HCT116 (cell line): ENCODE measurements at regions not wholly inside any gene's neighbourhood (a gene's known extent, or its start where the extent isn't known, plus 50 kb on each side); places are given as distances from the start of the nearest gene placed in this dataset.

Experiments
- CEBPB ChIP-seq: IDR thresholded peaks from 2 replicates; pipeline ENCODE4 v1.6.1; 2012; ENCODE audit warnings: low read depth
- CTCF ChIP-seq, 3 experiments: fragments of 200-600 bp in 1 of 3; sonication (generic) in 1 of 3; IDR thresholded peaks in 2 of 3; conservative IDR thresholded peaks in 1 of 3; 2 replicates each; pipeline ENCODE4 v1.5.1; 2012 to 2017; ENCODE audit warnings: low read depth in 2 of 3, low read length in 2 of 3, antibody characterized with exemption in 1 of 3, borderline replicate concordance in 1 of 3, control low read depth in 1 of 3, mild to moderate bottlenecking in 1 of 3, mixed read lengths in 1 of 3, mixed run types in 1 of 3, moderate library complexity in 1 of 3; ENCODE audit not compliant: insufficient read depth in 1 of 3
- EZH2 ChIP-seq: fragments of 200-600 bp; sonication (generic); IDR thresholded peaks from 2 replicates; pipeline ENCODE4 v1.6.1; 2017; ENCODE audit warnings: antibody characterized with exemption, mixed run types
- EZH2phosphoT487 ChIP-seq: fragments of 200-600 bp; IDR thresholded peaks from 2 replicates; pipeline ENCODE4 v1.6.1; 2018; ENCODE audit warnings: antibody characterized with exemption, borderline replicate concordance
- POLR2A ChIP-seq: IDR thresholded peaks from 2 replicates; pipeline ENCODE4 v1.7.0; 2011; ENCODE audit warnings: borderline replicate concordance; ENCODE audit not compliant: insufficient read depth, insufficient read length; ENCODE audit errors: extremely low read depth
- POLR2AphosphoS5 ChIP-seq: IDR thresholded peaks from 2 replicates; pipeline ENCODE4 v1.6.1; 2011; ENCODE audit warnings: mild to moderate bottlenecking, low read depth, low read length, moderate library complexity
- REST ChIP-seq: IDR thresholded peaks from 2 replicates; pipeline ENCODE4 v1.6.1; 2012; ENCODE audit warnings: low read depth
- SIN3A ChIP-seq: IDR thresholded peaks from 2 replicates; pipeline ENCODE4 v1.6.1; 2012; ENCODE audit warnings: low read depth
- SP1 ChIP-seq: IDR thresholded peaks from 2 replicates; pipeline ENCODE4 v1.6.1; 2012; ENCODE audit warnings: low read depth
- YY1 ChIP-seq: IDR thresholded peaks from 2 replicates; pipeline ENCODE4 v1.6.1; 2011; ENCODE audit warnings: low read length, low read depth, moderate library complexity, mild to moderate bottlenecking; ENCODE audit not compliant: insufficient replicate concordance; ENCODE audit errors: extremely low read depth
- ZBTB33 ChIP-seq: IDR thresholded peaks from 2 replicates; pipeline ENCODE4 v1.6.1; 2011; ENCODE audit warnings: mild to moderate bottlenecking, low read length, moderate library complexity; ENCODE audit not compliant: insufficient replicate concordance; ENCODE audit errors: extremely low read depth
- ZNF274 ChIP-seq: fragments of 200-500 bp; sonication (Bioruptor generic); IDR thresholded peaks from 2 replicates; pipeline ENCODE4 v1.6.1; 2014; ENCODE audit warnings: mild to moderate bottlenecking, low read depth, low read length, inconsistent platforms
- TF ChIP-seq, protein P1 (sequence below): IDR thresholded peaks from 2 replicates; pipeline ENCODE4 v1.6.1; 2012

GRCh38 chr1:19563324-19564097 lies 78.2 kb upstream of the CAPZB start:
- TF ChIP-seq POLR2AphosphoS5, result no peak
- no peak for TF ChIP-seq CTCF (IDR thresholded peaks at IDR 0.05 in 2 of 3, conservative IDR thresholded peaks at IDR 0.05 in 1 of 3; ENCODE audit: borderline replicate concordance in 1 of 3, insufficient read depth in 1 of 3, low read depth in 2 of 3, low read length in 2 of 3)
- TF ChIP-seq REST, result no peak
- TF ChIP-seq ZBTB33, result no peak
- no peak for TF ChIP-seq POLR2A
- no peak for TF ChIP-seq EZH2
- TF ChIP-seq EZH2phosphoT487, result no peak
- no peak for TF ChIP-seq ZNF274
- TF ChIP-seq CEBPB, result no peak
- TF ChIP-seq, protein P1, sequence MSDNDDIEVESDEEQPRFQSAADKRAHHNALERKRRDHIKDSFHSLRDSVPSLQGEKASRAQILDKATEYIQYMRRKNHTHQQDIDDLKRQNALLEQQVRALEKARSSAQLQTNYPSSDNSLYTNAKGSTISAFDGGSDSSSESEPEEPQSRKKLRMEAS, result no peak
- no peak for TF ChIP-seq YY1
- TF ChIP-seq SP1, result no peak
- no peak for TF ChIP-seq SIN3A
